ENCODE measurements at regions not wholly inside any gene's neighbourhood (a gene's known extent, or its start where the extent isn't known, plus 50 kb on each side); places are given as distances from the start of the nearest gene placed in this dataset.

- no peak overlapping the region for H3K4me3 Mint-ChIP-seq
- H3K9me3 Mint-ChIP-seq = no peaks in the 10 kb centered on the region
- Histone ChIP-seq H3K4me2 (no peak overlapping the region), H3K36me3 (no peaks in the 10 kb centered on the region), H3K27me3 (no peaks in the 10 kb centered on the region), H3K9me3 (ENCODE audit: low read depth) (no peaks in the 10 kb centered on the region), H3K27ac (no peak overlapping the region), H3F3A (ENCODE audit: low read depth) (no peaks in the 10 kb centered on the region), H3K4me3 (no peak overlapping the region), H3K9ac (no peak overlapping the region), H3K4me1 (no peaks in the 10 kb centered on the region), H2AFZ (replicated peaks) (no peak overlapping the region), H3K79me2 (ENCODE audit: low read depth) (no peaks in the 10 kb centered on the region), H4K20me1 (ENCODE audit: low read depth) (no peaks in the 10 kb centered on the region)
- H3K27ac Mint-ChIP-seq = no peak overlapping the region
- DNase-seq (ENCODE audit: low spot score) = no peak
- H3K4me1 Mint-ChIP-seq = peaks cover 8% of the 10 kb centered on the region
- TF ChIP-seq EZH2 (IDR thresholded peaks at IDR 0.05) (no peak), CTCF (IDR thresholded peaks at IDR 0.05) (no peak), EZH2phosphoT487 (IDR thresholded peaks at IDR 0.05) (no peak)
- H3K36me3 Mint-ChIP-seq = no peaks in the 10 kb centered on the region
- H3K27me3 Mint-ChIP-seq (ENCODE audit: insufficient read depth, low read depth) = no peaks in the 10 kb centered on the region
Observed at GRCh38 chr18:60197671-60198462, 174.7 kb downstream of the MC4R start.

GRCh38 chr18:60196836-60197606, 175.6 kb downstream of the MC4R start:
- H3K4me3 ChIP-seq = no peak overlapping the region
- no peaks in the 10 kb centered on the region for H3K27me3 ChIP-seq
- peaks cover under 1% of the 10 kb centered on the region for H3K4me1 ChIP-seq
- no peaks in the 10 kb centered on the region for H3K79me2 ChIP-seq (ENCODE audit: low read depth)
- TF ChIP-seq CTCF (IDR thresholded peaks at IDR 0.05) = no peak
- TF ChIP-seq EZH2phosphoT487 (IDR thresholded peaks at IDR 0.05) = no peak
- no peak for TF ChIP-seq EZH2 (IDR thresholded peaks at IDR 0.05)
- Mint-ChIP-seq H3K4me3 (no peak overlapping the region), H3K9me3 (no peaks in the 10 kb centered on the region), H3K27me3 (ENCODE audit: insufficient read depth, low read depth) (no peaks in the 10 kb centered on the region), H3K36me3 (no peaks in the 10 kb centered on the region), H3K27ac (no peak overlapping the region), H3K4me1 (peaks cover 8% of the 10 kb centered on the region)
- H3K9ac ChIP-seq = no peak overlapping the region
- H3F3A ChIP-seq (ENCODE audit: low read depth) = no peaks in the 10 kb centered on the region
- no peaks in the 10 kb centered on the region for H3K36me3 ChIP-seq
- H2AFZ ChIP-seq (replicated peaks) = peak overlapping the region; percentile 1
- H3K4me2 ChIP-seq = no peak overlapping the region
- H3K27ac ChIP-seq = no peak overlapping the region
- no peak for DNase-seq (ENCODE audit: low spot score)
- H3K9me3 ChIP-seq (ENCODE audit: low read depth) = no peaks in the 10 kb centered on the region
- H4K20me1 ChIP-seq (ENCODE audit: low read depth) = no peaks in the 10 kb centered on the region

- no peaks in the 10 kb centered on the region for H3K79me2 ChIP-seq (ENCODE audit: low read depth)
- no peaks in the 10 kb centered on the region for H3K27me3 ChIP-seq
- H4K20me1 ChIP-seq (ENCODE audit: low read depth) = no peaks in the 10 kb centered on the region
- peaks cover 8% of the 10 kb centered on the region for H3K4me1 Mint-ChIP-seq
- no peak overlapping the region for H2AFZ ChIP-seq (replicated peaks)
- H3K9ac ChIP-seq = no peak overlapping the region
- no peak overlapping the region for H3K27ac ChIP-seq
- no peaks in the 10 kb centered on the region for H3K36me3 Mint-ChIP-seq
- H3F3A ChIP-seq (ENCODE audit: low read depth) = no peaks in the 10 kb centered on the region
- H3K27me3 Mint-ChIP-seq (ENCODE audit: insufficient read depth, low read depth) = no peaks in the 10 kb centered on the region
- H3K9me3 Mint-ChIP-seq = no peaks in the 10 kb centered on the region
- no peak overlapping the region for H3K4me3 Mint-ChIP-seq
- no peaks in the 10 kb centered on the region for H3K36me3 ChIP-seq
- H3K4me2 ChIP-seq = no peak overlapping the region
- TF ChIP-seq EZH2phosphoT487 (IDR thresholded peaks at IDR 0.05) (no peak), CTCF (IDR thresholded peaks at IDR 0.05) (no peak), EZH2 (IDR thresholded peaks at IDR 0.05) (no peak)
- H3K4me3 ChIP-seq = no peak overlapping the region
- no peaks in the 10 kb centered on the region for H3K9me3 ChIP-seq (ENCODE audit: low read depth)
- H3K4me1 ChIP-seq = peaks cover 4% of the 10 kb centered on the region
- no peak overlapping the region for H3K27ac Mint-ChIP-seq
- DNase-seq (ENCODE audit: low spot score) = no peak
Observed at GRCh38 chr18:60193780-60194179, 178.8 kb downstream of the MC4R start.
